Ishikawa (cell line): ENCODE measurements at regions not wholly inside any gene's neighbourhood (a gene's known extent, or its start where the extent isn't known, plus 50 kb on each side); places are given as distances from the start of the nearest gene placed in this dataset.

Source experiments
- CEBPB ChIP-seq: IDR thresholded peaks from 2 replicates; pipeline ENCODE4 v1.6.1; 2012
- CREB1 ChIP-seq: IDR thresholded peaks from 2 replicates; pipeline ENCODE4 v1.6.1; 2012; ENCODE audit warnings: low read depth
- EGR1 ChIP-seq: IDR thresholded peaks from 2 replicates; pipeline ENCODE4 v1.6.1; 2012
- EP300 ChIP-seq: IDR thresholded peaks from 2 replicates; pipeline ENCODE4 v1.6.1; 2012; ENCODE audit warnings: borderline replicate concordance
- FOXM1 ChIP-seq: IDR thresholded peaks from 2 replicates; pipeline ENCODE4 v1.6.1; 2012; ENCODE audit warnings: low read depth, borderline replicate concordance
- NFIC ChIP-seq: IDR thresholded peaks from 2 replicates; pipeline ENCODE4 v1.6.1; 2012
- RAD21 ChIP-seq: IDR thresholded peaks from 2 replicates; pipeline ENCODE4 v1.6.1; 2012; ENCODE audit warnings: low read depth
- TAF1 ChIP-seq: IDR thresholded peaks from 2 replicates; pipeline ENCODE4 v1.6.1; 2012; ENCODE audit warnings: low read depth, mild to moderate bottlenecking
- TCF12 ChIP-seq: IDR thresholded peaks from 2 replicates; pipeline ENCODE4 v1.6.1; 2012; ENCODE audit warnings: low read depth
- TEAD4 ChIP-seq: IDR thresholded peaks from 2 replicates; pipeline ENCODE4 v1.6.1; 2012
- YY1 ChIP-seq: IDR thresholded peaks from 2 replicates; pipeline ENCODE4 v1.6.1; 2012; ENCODE audit warnings: low read depth
- ZBTB7A ChIP-seq: IDR thresholded peaks from 2 replicates; pipeline ENCODE4 v1.6.1; 2012; ENCODE audit warnings: low read depth
- TF ChIP-seq, protein P1 (sequence below): IDR thresholded peaks from 2 replicates; pipeline ENCODE4 v1.6.1; 2012; ENCODE audit warnings: low read depth, mild to moderate bottlenecking
- TF ChIP-seq, protein P2 (sequence below): IDR thresholded peaks from 2 replicates; pipeline ENCODE4 v1.6.1; 2012
- TF ChIP-seq, protein P3 (sequence below): IDR thresholded peaks from 2 replicates; pipeline ENCODE4 v1.6.1; 2012

DNA sequence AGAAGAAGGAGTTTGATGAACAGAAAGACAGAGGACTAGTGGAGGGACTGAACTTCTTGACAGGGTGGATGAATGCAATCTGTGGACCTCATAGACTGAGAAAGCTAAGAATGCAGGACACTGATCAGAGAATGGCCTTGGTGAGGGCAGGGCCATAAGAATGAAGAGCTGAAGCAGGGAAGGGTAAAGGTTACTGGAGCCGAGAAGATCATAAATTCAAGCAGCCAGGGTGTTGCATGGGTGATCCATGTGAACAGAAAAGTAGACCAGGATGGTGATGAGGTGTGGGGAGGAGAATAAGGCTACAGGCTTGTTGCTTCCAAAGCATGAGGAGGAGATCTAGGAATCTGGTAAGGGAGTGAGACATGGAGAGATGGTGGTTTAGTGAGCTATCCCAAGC lies 295.9 kb downstream of the ADGB start:
- no peak for TF ChIP-seq FOXM1
- TF ChIP-seq CREB1, result no peak
- TF ChIP-seq, protein P1, sequence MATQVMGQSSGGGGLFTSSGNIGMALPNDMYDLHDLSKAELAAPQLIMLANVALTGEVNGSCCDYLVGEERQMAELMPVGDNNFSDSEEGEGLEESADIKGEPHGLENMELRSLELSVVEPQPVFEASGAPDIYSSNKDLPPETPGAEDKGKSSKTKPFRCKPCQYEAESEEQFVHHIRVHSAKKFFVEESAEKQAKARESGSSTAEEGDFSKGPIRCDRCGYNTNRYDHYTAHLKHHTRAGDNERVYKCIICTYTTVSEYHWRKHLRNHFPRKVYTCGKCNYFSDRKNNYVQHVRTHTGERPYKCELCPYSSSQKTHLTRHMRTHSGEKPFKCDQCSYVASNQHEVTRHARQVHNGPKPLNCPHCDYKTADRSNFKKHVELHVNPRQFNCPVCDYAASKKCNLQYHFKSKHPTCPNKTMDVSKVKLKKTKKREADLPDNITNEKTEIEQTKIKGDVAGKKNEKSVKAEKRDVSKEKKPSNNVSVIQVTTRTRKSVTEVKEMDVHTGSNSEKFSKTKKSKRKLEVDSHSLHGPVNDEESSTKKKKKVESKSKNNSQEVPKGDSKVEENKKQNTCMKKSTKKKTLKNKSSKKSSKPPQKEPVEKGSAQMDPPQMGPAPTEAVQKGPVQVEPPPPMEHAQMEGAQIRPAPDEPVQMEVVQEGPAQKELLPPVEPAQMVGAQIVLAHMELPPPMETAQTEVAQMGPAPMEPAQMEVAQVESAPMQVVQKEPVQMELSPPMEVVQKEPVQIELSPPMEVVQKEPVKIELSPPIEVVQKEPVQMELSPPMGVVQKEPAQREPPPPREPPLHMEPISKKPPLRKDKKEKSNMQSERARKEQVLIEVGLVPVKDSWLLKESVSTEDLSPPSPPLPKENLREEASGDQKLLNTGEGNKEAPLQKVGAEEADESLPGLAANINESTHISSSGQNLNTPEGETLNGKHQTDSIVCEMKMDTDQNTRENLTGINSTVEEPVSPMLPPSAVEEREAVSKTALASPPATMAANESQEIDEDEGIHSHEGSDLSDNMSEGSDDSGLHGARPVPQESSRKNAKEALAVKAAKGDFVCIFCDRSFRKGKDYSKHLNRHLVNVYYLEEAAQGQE, result no peak
- TF ChIP-seq ZBTB7A, result no peak
- TF ChIP-seq RAD21, result no peak
- no peak for TF ChIP-seq TEAD4
- TF ChIP-seq TAF1, result no peak
- no peak for TF ChIP-seq YY1
- TF ChIP-seq, protein P2, sequence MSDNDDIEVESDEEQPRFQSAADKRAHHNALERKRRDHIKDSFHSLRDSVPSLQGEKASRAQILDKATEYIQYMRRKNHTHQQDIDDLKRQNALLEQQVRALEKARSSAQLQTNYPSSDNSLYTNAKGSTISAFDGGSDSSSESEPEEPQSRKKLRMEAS, result no peak
- no peak for TF ChIP-seq EP300
- no peak for TF ChIP-seq EGR1
- no peak for TF ChIP-seq NFIC
- TF ChIP-seq, protein P3, sequence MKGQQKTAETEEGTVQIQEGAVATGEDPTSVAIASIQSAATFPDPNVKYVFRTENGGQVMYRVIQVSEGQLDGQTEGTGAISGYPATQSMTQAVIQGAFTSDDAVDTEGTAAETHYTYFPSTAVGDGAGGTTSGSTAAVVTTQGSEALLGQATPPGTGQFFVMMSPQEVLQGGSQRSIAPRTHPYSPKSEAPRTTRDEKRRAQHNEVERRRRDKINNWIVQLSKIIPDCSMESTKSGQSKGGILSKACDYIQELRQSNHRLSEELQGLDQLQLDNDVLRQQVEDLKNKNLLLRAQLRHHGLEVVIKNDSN, result no peak
- no peak for TF ChIP-seq TCF12
- no peak for TF ChIP-seq CEBPB

DNA sequence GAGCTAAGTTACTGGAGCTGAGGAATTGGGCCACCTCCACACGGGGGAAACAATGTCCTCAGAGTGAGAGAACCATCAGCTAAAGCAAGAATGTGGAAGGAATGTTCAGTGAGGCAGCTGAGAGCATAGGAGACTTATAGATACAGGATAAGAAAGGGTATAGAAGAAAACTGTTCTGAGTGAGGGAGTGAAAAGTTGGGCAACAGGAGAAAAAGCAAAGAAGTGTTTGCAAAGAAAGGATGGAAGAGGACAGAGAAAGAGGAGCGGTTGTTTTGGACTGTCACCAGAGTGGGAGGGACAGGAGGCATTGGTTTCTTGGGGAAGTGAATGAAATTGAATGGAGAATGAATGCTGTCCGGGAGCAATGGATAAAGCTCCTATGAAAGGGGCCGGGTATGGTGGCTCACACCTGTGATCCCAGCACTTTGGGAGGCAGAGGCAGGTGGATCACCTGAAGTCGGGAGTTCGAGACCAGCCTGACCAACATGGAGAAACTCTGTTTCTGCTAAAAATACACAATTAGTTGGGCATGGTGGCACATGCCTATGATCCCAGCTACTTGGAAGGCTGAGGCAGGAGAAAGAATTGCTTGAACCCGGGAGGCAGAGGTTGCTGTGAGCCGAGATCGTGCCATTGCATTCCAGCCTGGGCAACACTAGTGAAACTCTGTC lies 296.5 kb downstream of the ADGB start:
- TF ChIP-seq CREB1, result no peak
- TF ChIP-seq, protein P3, result no peak
- no peak for TF ChIP-seq NFIC
- TF ChIP-seq TEAD4, result no peak
- TF ChIP-seq, protein P2, result no peak
- TF ChIP-seq ZBTB7A, result no peak
- no peak for TF ChIP-seq EP300
- no peak for TF ChIP-seq CEBPB
- no peak for TF ChIP-seq TAF1
- no peak for TF ChIP-seq RAD21
- TF ChIP-seq YY1, result no peak
- TF ChIP-seq, protein P1, result no peak
- TF ChIP-seq FOXM1, result no peak
- TF ChIP-seq EGR1, result no peak
- TF ChIP-seq TCF12, result no peak

DNA sequence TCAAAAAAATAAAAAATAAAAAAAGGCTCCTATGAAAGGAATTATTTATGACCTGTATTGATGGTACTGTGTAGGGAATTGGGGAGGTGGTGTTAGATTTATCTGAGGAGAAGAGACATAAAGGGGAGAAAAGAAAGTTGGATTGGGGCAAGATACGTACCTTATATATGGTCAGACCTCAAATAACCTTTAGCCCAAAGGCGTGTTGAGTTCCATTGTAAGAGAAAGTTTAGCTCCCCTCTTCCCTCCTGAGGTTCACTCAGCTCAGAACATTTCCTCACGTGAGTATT lies 296.9 kb downstream of the ADGB start:
- TF ChIP-seq TAF1 (no peak), CREB1 (no peak), NFIC (no peak), EGR1 (no peak), RAD21 (no peak), FOXM1 (no peak), YY1 (no peak)
- TF ChIP-seq, protein P2, result no peak

DNA sequence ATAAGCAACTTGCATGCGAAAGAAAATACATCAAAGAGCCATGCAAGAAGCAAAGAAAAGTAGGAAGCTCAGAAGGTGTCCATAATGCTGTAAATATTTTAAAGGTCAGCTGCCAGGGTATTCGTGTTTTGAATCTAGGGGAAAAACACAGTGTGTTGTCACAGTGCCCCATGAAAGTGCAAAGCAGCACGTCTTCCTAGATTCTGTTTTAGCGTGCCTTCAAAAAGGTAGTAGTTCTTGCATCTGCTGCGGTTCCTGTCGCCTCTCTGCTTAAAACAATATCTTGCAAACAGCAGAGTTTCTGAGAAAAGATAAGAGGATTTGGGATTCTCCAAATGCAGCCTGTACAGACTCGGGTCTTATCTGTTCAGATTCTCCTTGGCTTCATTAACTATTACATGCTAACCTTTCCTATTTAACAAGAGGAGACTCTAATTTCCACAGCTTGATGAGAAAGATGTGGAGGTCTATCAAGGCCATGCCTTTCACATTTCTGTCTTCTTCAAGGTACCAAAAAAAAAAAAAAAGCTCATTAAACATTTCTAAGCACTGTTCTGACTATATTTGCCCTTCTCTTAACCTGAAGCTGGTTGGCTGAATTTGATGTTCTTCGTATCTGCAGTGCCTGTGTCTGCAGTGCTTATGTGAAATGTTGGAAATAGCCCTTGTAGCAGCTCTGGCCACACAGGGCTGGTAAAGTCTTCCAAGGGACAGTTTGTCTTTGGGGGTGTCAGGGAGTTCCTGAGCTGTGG lies 297.5 kb downstream of the ADGB start:
- no peak for TF ChIP-seq RAD21
- TF ChIP-seq CREB1, result no peak
- TF ChIP-seq, protein P1, result no peak
- no peak for TF ChIP-seq ZBTB7A
- TF ChIP-seq NFIC, result no peak
- TF ChIP-seq, protein P2, result no peak
- no peak for TF ChIP-seq CEBPB
- TF ChIP-seq, protein P3, result no peak
- TF ChIP-seq YY1, result no peak
- no peak for TF ChIP-seq EP300
- TF ChIP-seq TEAD4, result no peak
- TF ChIP-seq FOXM1, result no peak
- no peak for TF ChIP-seq EGR1
- no peak for TF ChIP-seq TCF12
- TF ChIP-seq TAF1, result no peak
